ENCODE measurements at regions not wholly inside any gene's neighbourhood (a gene's known extent, or its start where the extent isn't known, plus 50 kb on each side); places are given as distances from the start of the nearest gene placed in this dataset.
A peak's percentile ranks its signal among the peaks of the same experiment; 100 is the strongest.

DNA sequence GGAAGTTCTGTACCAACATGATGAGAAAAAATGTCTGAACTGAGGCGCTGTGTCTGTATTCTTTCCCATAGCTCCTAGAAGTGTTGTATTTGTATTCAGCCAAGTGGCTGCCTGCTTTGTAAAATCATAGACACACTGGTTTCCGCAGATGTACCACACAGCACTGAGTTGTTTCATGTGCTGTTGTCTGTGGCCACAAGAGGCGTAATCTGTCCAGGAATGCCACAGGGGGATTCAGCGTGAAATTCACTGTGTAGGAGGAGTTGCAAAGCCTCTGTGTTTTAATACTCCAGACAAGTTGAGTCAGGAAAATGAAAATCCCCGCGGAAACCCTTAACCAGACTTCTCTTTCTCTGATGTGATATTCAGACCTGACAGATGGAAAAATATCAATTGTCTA lies 462.2 kb downstream of the NSUN3 start:
- Histone ChIP-seq H3K9me3 (ENCODE audit: low read length) (no peaks in the 10 kb centered on the region), H3K9me2 (ENCODE audit: low read depth, low read length) (no peaks in the 10 kb centered on the region), H3K4me1 (ENCODE audit: insufficient read depth, low read length, severe bottlenecking) (no peaks in the 10 kb centered on the region), H3K9ac (ENCODE audit: low read length) (no peak overlapping the region), H3K36me3 (ENCODE audit: insufficient read depth, low read length) (no peaks in the 10 kb centered on the region), H3K79me2 (ENCODE audit: insufficient read depth, low read length) (no peaks in the 10 kb centered on the region), H3K27me3 (ENCODE audit: insufficient read depth, low read length) (no peaks in the 10 kb centered on the region), H2AFZ (ENCODE audit: low read length) (no peak overlapping the region), H3K27ac (ENCODE audit: low read depth, low read length, poor library complexity, severe bottlenecking) (no peak overlapping the region), H4K20me1 (ENCODE audit: insufficient read depth, low read length) (no peaks in the 10 kb centered on the region), H3K4me3 (ENCODE audit: low read depth, low read length, poor library complexity, severe bottlenecking) (no peak overlapping the region), H3F3A (ENCODE audit: insufficient read depth, low read length) (no peaks in the 10 kb centered on the region), H3K4me2 (ENCODE audit: low read length) (no peak overlapping the region)
- no peak for TF ChIP-seq EZH2 (IDR thresholded peaks at IDR 0.05; ENCODE audit: borderline replicate concordance, low read length)
- TF ChIP-seq CTCF (IDR thresholded peaks at IDR 0.05; ENCODE audit: low read length) = peak; percentile 42; the same call in 1 of the 2 replicates

DNA sequence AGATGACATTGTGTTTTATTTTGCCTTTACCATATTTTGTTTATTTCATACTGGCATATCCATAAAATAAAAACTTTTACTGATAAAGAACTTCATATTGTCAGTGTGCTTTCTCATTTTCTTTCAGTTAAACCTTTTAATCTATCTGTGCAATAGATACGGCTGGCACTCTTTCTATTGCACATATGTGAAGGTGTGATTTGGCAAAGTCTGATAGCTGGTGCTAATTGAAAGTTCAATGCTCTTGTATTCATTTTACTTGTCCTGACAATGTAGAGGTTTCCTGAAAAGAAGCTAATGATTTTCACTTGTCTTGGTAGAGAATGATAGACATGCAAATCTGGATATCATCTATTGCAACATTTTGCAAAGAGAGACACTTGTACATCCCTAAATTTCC lies 467.0 kb downstream of the NSUN3 start:
- no peak overlapping the region for H2AFZ ChIP-seq (ENCODE audit: low read length)
- no peaks in the 10 kb centered on the region for H3K36me3 ChIP-seq (ENCODE audit: insufficient read depth, low read length)
- no peak overlapping the region for H3K27ac ChIP-seq (ENCODE audit: low read depth, low read length, poor library complexity, severe bottlenecking)
- H4K20me1 ChIP-seq (ENCODE audit: insufficient read depth, low read length) = no peaks in the 10 kb centered on the region
- no peak overlapping the region for H3K4me3 ChIP-seq (ENCODE audit: low read depth, low read length, poor library complexity, severe bottlenecking)
- no peaks in the 10 kb centered on the region for H3K9me3 ChIP-seq (ENCODE audit: low read length)
- no peak overlapping the region for H3K4me2 ChIP-seq (ENCODE audit: low read length)
- H3K4me1 ChIP-seq (ENCODE audit: insufficient read depth, low read length, severe bottlenecking) = no peaks in the 10 kb centered on the region
- no peak for TF ChIP-seq CTCF (IDR thresholded peaks at IDR 0.05; ENCODE audit: low read length)
- H3K9ac ChIP-seq (ENCODE audit: low read length) = no peak overlapping the region
- no peaks in the 10 kb centered on the region for H3K27me3 ChIP-seq (ENCODE audit: insufficient read depth, low read length)
- H3K79me2 ChIP-seq (ENCODE audit: insufficient read depth, low read length) = no peaks in the 10 kb centered on the region
- H3K9me2 ChIP-seq (ENCODE audit: low read depth, low read length) = no peaks in the 10 kb centered on the region
- H3F3A ChIP-seq (ENCODE audit: insufficient read depth, low read length) = no peaks in the 10 kb centered on the region

DNA sequence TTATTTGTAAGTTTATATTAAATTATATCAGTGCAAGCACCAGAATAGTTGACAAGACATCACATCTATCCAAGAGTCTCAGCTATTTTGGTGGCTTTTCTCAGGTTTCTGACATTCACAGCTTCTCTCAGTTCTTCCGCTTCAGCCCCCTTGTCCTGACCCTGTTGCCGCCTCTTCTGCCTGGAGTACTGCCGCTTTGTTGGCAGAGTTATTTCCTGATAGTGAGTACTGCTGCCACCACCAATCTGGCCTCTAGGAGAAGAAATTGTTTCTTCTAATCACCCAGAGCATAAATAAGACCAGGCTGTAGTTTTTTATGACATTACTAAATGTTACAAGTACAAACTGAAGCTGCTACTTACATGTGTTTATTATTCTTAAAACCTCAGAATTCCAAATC lies 470.1 kb downstream of the NSUN3 start:
- no peak overlapping the region for H3K27ac ChIP-seq (ENCODE audit: low read depth, low read length, poor library complexity, severe bottlenecking)
- H3K4me2 ChIP-seq (ENCODE audit: low read length) = no peak overlapping the region
- no peaks in the 10 kb centered on the region for H3F3A ChIP-seq (ENCODE audit: insufficient read depth, low read length)
- no peaks in the 10 kb centered on the region for H3K9me2 ChIP-seq (ENCODE audit: low read depth, low read length)
- no peaks in the 10 kb centered on the region for H3K36me3 ChIP-seq (ENCODE audit: insufficient read depth, low read length)
- no peaks in the 10 kb centered on the region for H3K27me3 ChIP-seq (ENCODE audit: insufficient read depth, low read length)
- no peaks in the 10 kb centered on the region for H4K20me1 ChIP-seq (ENCODE audit: insufficient read depth, low read length)
- no peak overlapping the region for H3K4me3 ChIP-seq (ENCODE audit: low read depth, low read length, poor library complexity, severe bottlenecking)
- H3K79me2 ChIP-seq (ENCODE audit: insufficient read depth, low read length) = no peaks in the 10 kb centered on the region
- H3K4me1 ChIP-seq (ENCODE audit: insufficient read depth, low read length, severe bottlenecking) = no peaks in the 10 kb centered on the region
- H2AFZ ChIP-seq (ENCODE audit: low read length) = no peak overlapping the region
- H3K9me3 ChIP-seq (ENCODE audit: low read length) = no peaks in the 10 kb centered on the region
- H3K9ac ChIP-seq (ENCODE audit: low read length) = no peak overlapping the region
- TF ChIP-seq CTCF (IDR thresholded peaks at IDR 0.05; ENCODE audit: low read length) (no peak), EZH2 (IDR thresholded peaks at IDR 0.05; ENCODE audit: borderline replicate concordance, low read length) (no peak)
